ENCODE measurements at regions not wholly inside any gene's neighbourhood (a gene's known extent, or its start where the extent isn't known, plus 50 kb on each side); places are given as distances from the start of the nearest gene placed in this dataset.

DNA sequence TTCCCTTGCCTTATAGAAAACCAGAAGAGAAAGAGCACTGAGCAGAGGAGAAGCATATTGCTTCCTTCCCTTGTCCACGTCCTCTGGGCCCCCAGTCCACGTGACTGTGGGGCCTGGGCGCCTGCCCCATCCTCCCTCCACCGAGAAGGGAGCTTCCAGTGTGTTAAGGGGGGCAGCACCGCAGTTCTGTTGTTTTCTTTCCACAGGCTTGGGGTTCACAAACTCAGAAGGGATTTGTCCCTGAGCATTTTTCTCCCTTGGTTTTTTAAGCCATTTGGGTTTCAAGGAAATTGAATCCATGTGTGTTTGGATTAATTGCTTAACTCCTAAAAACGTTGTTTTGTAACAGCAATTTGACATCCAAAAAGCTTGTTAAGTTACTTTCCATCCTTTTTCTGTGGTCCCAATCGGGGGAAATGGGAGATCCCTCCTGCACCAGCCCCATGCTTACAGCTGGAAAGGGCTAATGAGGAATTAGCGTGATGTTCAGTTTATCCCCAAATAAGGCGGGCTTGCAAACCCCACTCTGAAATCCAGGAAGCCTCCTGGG is 347.5 kb upstream of the TNRC6C start:
- Histone ChIP-seq H4K20me1 (ENCODE audit: low read length) (no peaks in the 10 kb centered on the region), H3K79me2 (ENCODE audit: low read length) (no peaks in the 10 kb centered on the region), H3K27ac (ENCODE audit: low read length) (no peak overlapping the region), H2AFZ (ENCODE audit: low read length) (no peak overlapping the region), H3K36me3 (ENCODE audit: low read depth, low read length) (no peaks in the 10 kb centered on the region), H3K4me2 (ENCODE audit: low read length) (no peak overlapping the region), H3K9me3 (ENCODE audit: low read length) (no peaks in the 10 kb centered on the region), H3K27me3 (ENCODE audit: low read length) (peaks cover 68% of the 10 kb centered on the region), H3K4me1 (ENCODE audit: insufficient read depth, low read length) (peaks cover 9% of the 10 kb centered on the region), H3K4me3 (ENCODE audit: low read length) (no peak overlapping the region), H3K9me2 (replicated peaks; ENCODE audit: low read length) (no peaks in the 10 kb centered on the region), H3F3A (ENCODE audit: low read length, unreplicated experiment) (no peaks in the 10 kb centered on the region), H3K9ac (ENCODE audit: low read length) (no peak overlapping the region)
- intact Hi-C loops (cut with micrococcal nuclease) = no loop called here
- no peak for ATAC-seq
- no peak for DNase-seq
- POLR2A ChIA-PET (ENCODE audit: unreplicated experiment) = no interaction called here
- TF ChIP-seq, protein P1, sequence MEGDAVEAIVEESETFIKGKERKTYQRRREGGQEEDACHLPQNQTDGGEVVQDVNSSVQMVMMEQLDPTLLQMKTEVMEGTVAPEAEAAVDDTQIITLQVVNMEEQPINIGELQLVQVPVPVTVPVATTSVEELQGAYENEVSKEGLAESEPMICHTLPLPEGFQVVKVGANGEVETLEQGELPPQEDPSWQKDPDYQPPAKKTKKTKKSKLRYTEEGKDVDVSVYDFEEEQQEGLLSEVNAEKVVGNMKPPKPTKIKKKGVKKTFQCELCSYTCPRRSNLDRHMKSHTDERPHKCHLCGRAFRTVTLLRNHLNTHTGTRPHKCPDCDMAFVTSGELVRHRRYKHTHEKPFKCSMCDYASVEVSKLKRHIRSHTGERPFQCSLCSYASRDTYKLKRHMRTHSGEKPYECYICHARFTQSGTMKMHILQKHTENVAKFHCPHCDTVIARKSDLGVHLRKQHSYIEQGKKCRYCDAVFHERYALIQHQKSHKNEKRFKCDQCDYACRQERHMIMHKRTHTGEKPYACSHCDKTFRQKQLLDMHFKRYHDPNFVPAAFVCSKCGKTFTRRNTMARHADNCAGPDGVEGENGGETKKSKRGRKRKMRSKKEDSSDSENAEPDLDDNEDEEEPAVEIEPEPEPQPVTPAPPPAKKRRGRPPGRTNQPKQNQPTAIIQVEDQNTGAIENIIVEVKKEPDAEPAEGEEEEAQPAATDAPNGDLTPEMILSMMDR (conservative IDR thresholded peaks at IDR 0.05; ENCODE audit: low read depth, low read length) = no peak
- no peak for TF ChIP-seq EZH2 (IDR thresholded peaks at IDR 0.05; ENCODE audit: low read length, unreplicated experiment)
- no peak for TF ChIP-seq EZH2phosphoT487 (IDR thresholded peaks at IDR 0.05; ENCODE audit: borderline replicate concordance, low read length)
- BruUV-seq (replicated peaks) = no TSS peak
- CTCF ChIA-PET = no interaction called here

DNA sequence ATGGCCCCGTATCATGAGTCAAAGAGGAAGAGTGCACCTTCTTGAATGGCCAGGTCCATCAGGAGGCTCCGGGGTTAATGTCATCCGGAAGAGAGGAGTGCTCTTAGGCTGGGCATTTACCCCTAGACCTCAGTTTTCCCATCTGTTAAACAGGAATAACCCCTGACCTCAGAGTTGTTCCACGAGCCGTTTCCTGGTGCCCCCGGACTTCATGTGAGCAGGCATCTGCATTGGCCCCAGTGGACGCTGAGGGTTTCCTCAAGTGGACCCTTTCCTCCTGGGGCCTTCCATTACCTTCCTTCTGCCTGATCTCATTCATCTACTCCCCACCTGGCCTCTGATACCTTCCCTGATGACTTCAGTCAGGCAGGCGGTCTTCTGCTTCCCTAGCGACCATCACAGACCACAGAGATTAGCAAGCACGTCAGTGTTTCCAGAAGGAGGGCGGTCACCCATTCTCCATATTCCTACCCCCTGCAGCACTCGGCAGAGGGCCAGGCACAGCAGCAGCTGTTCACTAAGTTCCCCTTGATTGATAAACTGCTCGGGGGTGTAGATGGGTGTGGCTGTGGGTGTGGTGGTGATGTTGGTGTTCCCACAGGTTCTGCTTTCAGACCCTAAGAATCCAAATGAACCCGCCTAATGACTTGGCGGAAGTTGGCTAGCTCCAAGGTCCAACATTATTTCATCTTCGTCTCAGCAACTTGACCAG is 346.6 kb upstream of the TNRC6C start:
- H4K20me1 ChIP-seq (ENCODE audit: low read length) = no peaks in the 10 kb centered on the region
- no peak overlapping the region for H3K9ac ChIP-seq (ENCODE audit: low read length)
- H3K4me2 ChIP-seq (ENCODE audit: low read length) = no peak overlapping the region
- BruUV-seq (replicated peaks) = no TSS peak
- no peaks in the 10 kb centered on the region for H3K79me2 ChIP-seq (ENCODE audit: low read length)
- no peaks in the 10 kb centered on the region for H3K9me3 ChIP-seq (ENCODE audit: low read length)
- ChIA-PET POLR2A (ENCODE audit: unreplicated experiment) (no interaction called here), CTCF (no interaction called here)
- ATAC-seq = no peak
- H3K36me3 ChIP-seq (ENCODE audit: low read depth, low read length) = no peaks in the 10 kb centered on the region
- H3K4me3 ChIP-seq (ENCODE audit: low read length) = no peak overlapping the region
- peaks cover 68% of the 10 kb centered on the region for H3K27me3 ChIP-seq (ENCODE audit: low read length)
- peaks cover 16% of the 10 kb centered on the region for H3K4me1 ChIP-seq (ENCODE audit: insufficient read depth, low read length)
- H3F3A ChIP-seq (ENCODE audit: low read length, unreplicated experiment) = no peaks in the 10 kb centered on the region
- intact Hi-C loops (cut with micrococcal nuclease) = no loop called here
- H3K27ac ChIP-seq (ENCODE audit: low read length) = no peak overlapping the region
- no peak for DNase-seq
- TF ChIP-seq EZH2phosphoT487 (IDR thresholded peaks at IDR 0.05; ENCODE audit: borderline replicate concordance, low read length) (no peak), EZH2 (IDR thresholded peaks at IDR 0.05; ENCODE audit: low read length, unreplicated experiment) (no peak)
- TF ChIP-seq, protein P1 (conservative IDR thresholded peaks at IDR 0.05; ENCODE audit: low read depth, low read length) = no peak
- no peaks in the 10 kb centered on the region for H3K9me2 ChIP-seq (replicated peaks; ENCODE audit: low read length)
- H2AFZ ChIP-seq (ENCODE audit: low read length) = no peak overlapping the region

DNA sequence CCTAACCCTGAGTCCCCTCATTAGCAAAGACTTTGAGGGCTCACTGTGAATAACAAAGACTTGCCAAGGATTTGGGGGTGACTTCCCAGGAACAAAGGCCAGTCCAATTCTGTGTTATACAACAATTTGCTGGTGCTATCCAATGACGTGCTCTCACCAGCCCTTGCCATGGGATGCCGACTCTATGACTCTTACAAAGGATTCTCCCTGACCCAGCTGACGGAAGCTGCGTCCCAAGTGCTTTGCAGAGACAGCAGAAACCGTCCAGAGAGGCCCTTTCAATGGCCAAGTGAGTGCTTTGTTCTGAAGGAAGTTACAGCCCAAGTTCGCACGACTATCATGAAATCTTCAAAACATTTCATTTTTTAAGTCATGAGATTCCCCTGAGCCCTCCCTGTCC is 345.3 kb upstream of the TNRC6C start:
- POLR2A ChIA-PET (ENCODE audit: unreplicated experiment) = no interaction called here
- no TSS peak for BruUV-seq (replicated peaks)
- no peaks in the 10 kb centered on the region for H4K20me1 ChIP-seq (ENCODE audit: low read length)
- H3K27me3 ChIP-seq (ENCODE audit: low read length) = peaks cover 57% of the 10 kb centered on the region
- H3K27ac ChIP-seq (ENCODE audit: low read length) = no peak overlapping the region
- H3F3A ChIP-seq (ENCODE audit: low read length, unreplicated experiment) = no peaks in the 10 kb centered on the region
- no peaks in the 10 kb centered on the region for H3K36me3 ChIP-seq (ENCODE audit: low read depth, low read length)
- no peak overlapping the region for H3K9ac ChIP-seq (ENCODE audit: low read length)
- no peak for TF ChIP-seq EZH2 (IDR thresholded peaks at IDR 0.05; ENCODE audit: low read length, unreplicated experiment)
- TF ChIP-seq, protein P1 (conservative IDR thresholded peaks at IDR 0.05; ENCODE audit: low read depth, low read length) = no peak
- no peak for TF ChIP-seq EZH2phosphoT487 (IDR thresholded peaks at IDR 0.05; ENCODE audit: borderline replicate concordance, low read length)
- no peak overlapping the region for H3K4me3 ChIP-seq (ENCODE audit: low read length)
- H3K4me1 ChIP-seq (ENCODE audit: insufficient read depth, low read length) = peaks cover 16% of the 10 kb centered on the region
- no peaks in the 10 kb centered on the region for H3K9me2 ChIP-seq (replicated peaks; ENCODE audit: low read length)
- H3K79me2 ChIP-seq (ENCODE audit: low read length) = no peaks in the 10 kb centered on the region
- intact Hi-C loops (cut with micrococcal nuclease) = no loop called here
- H2AFZ ChIP-seq (ENCODE audit: low read length) = no peak overlapping the region
- H3K4me2 ChIP-seq (ENCODE audit: low read length) = no peak overlapping the region
- DNase-seq (no peak), ATAC-seq (no peak)
- CTCF ChIA-PET = no interaction called here
- no peaks in the 10 kb centered on the region for H3K9me3 ChIP-seq (ENCODE audit: low read length)

All from PC-3 (cell line).